ENCODE measurements at regions not wholly inside any gene's neighbourhood (a gene's known extent, or its start where the extent isn't known, plus 50 kb on each side); places are given as distances from the start of the nearest gene placed in this dataset.

DNA sequence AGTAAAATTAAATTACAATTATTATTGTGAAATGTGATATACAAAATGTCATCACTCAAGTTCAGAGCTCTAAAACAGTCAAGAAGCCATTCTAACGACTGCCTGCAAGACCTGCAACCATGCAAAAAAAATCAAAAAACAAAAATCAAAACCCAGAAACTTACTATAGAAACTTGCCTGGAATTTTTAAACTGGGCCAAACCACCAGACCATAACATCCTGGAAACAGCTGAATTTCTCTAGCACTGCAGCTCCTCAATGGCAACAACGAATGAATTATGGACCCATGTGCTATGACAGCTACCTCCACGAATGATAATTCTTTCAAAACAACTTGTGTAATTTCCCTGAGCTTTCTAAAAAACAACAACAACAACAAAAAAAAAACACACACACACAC, 130.0 kb upstream of the KCNMB2 start:
- TF ChIP-seq CTCF (conservative IDR thresholded peaks at IDR 0.05) (no peak), EZH2 (IDR thresholded peaks at IDR 0.05; ENCODE audit: low read depth) (no peak)

Data from PC-9 (cell line).